ENCODE measurements at regions not wholly inside any gene's neighbourhood (a gene's known extent, or its start where the extent isn't known, plus 50 kb on each side); places are given as distances from the start of the nearest gene placed in this dataset.

GRCh38 chr14:28690029-28690692 is 76.4 kb upstream of the FOXG1 start:
- no peak for TF ChIP-seq CTCF (IDR thresholded peaks at IDR 0.05)
- no peak for DNase-seq
- Histone ChIP-seq H3K27ac (no peak overlapping the region), H3K9me3 (no peaks in the 10 kb centered on the region), H3K4me1 (no peaks in the 10 kb centered on the region), H3K27me3 (no peaks in the 10 kb centered on the region), H3K36me3 (no peaks in the 10 kb centered on the region), H3K4me3 (no peak overlapping the region)
- no peak for ATAC-seq
- intact Hi-C loops (cut with DNase I), result no loop called here

GRCh38 chr14:28695109-28695508 is 71.5 kb upstream of the FOXG1 start:
- Histone ChIP-seq H3K4me1 (no peaks in the 10 kb centered on the region), H3K27ac (no peak overlapping the region), H3K9me3 (no peaks in the 10 kb centered on the region), H3K36me3 (no peaks in the 10 kb centered on the region), H3K4me3 (no peak overlapping the region), H3K27me3 (no peaks in the 10 kb centered on the region)
- intact Hi-C loops (cut with DNase I), result no loop called here
- no peak for TF ChIP-seq CTCF (IDR thresholded peaks at IDR 0.05)
- ATAC-seq, result no peak
- DNase-seq, result no peak

- no peaks in the 10 kb centered on the region for H3K4me1 ChIP-seq
- no peak overlapping the region for H3K27ac ChIP-seq
- no peak for DNase-seq
- no peak overlapping the region for H3K4me3 ChIP-seq
- no peaks in the 10 kb centered on the region for H3K36me3 ChIP-seq
- H3K9me3 ChIP-seq, result no peaks in the 10 kb centered on the region
- ATAC-seq, result no peak
- no peak for TF ChIP-seq CTCF (IDR thresholded peaks at IDR 0.05)
- intact Hi-C loops (cut with DNase I), result no loop called here
- no peaks in the 10 kb centered on the region for H3K27me3 ChIP-seq
Measured at GRCh38 chr14:28701733-28702132, 64.9 kb upstream of the FOXG1 start.

- H3K27ac ChIP-seq, result no peak overlapping the region
- intact Hi-C loops (cut with DNase I), result no loop called here
- ATAC-seq (no peak), DNase-seq (no peak)
- no peaks in the 10 kb centered on the region for H3K27me3 ChIP-seq
- no peaks in the 10 kb centered on the region for H3K36me3 ChIP-seq
- H3K4me3 ChIP-seq, result no peak overlapping the region
- H3K4me1 ChIP-seq, result no peaks in the 10 kb centered on the region
- no peaks in the 10 kb centered on the region for H3K9me3 ChIP-seq
- no peak for TF ChIP-seq CTCF (IDR thresholded peaks at IDR 0.05)
Measured at GRCh38 chr14:28703482-28703881, 63.1 kb upstream of the FOXG1 start.

GRCh38 chr14:28704153-28704552 is 62.4 kb upstream of the FOXG1 start:
- no peak for DNase-seq
- Histone ChIP-seq H3K4me3 (no peak overlapping the region), H3K9me3 (no peaks in the 10 kb centered on the region), H3K27ac (no peak overlapping the region), H3K4me1 (no peaks in the 10 kb centered on the region), H3K27me3 (no peaks in the 10 kb centered on the region), H3K36me3 (no peaks in the 10 kb centered on the region)
- no peak for ATAC-seq
- TF ChIP-seq CTCF (IDR thresholded peaks at IDR 0.05), result no peak
- intact Hi-C loops (cut with DNase I), result no loop called here

- Histone ChIP-seq H3K4me3 (no peak overlapping the region), H3K36me3 (no peaks in the 10 kb centered on the region), H3K27ac (no peak overlapping the region), H3K4me1 (no peaks in the 10 kb centered on the region), H3K27me3 (no peaks in the 10 kb centered on the region), H3K9me3 (no peaks in the 10 kb centered on the region)
- ATAC-seq, result no peak
- no peak for DNase-seq
- no peak for TF ChIP-seq CTCF (IDR thresholded peaks at IDR 0.05)
- intact Hi-C loops (cut with DNase I), result no loop called here
Measured at GRCh38 chr14:28707814-28708213, 58.8 kb upstream of the FOXG1 start.
